Peyer's patch (tissue), 4 donors: ENCODE measurements at regions not wholly inside any gene's neighbourhood (a gene's known extent, or its start where the extent isn't known, plus 50 kb on each side); places are given as distances from the start of the nearest gene placed in this dataset.
"Not testable (repeated sequence)": the region's sequence is repeated elsewhere in the genome, so short reads cannot be mapped to it uniquely, and the experiment has no call there.

Source experiments
- DNase-seq, 3 donors: peaks; one replicate each; pipeline ENCODE4 v3.0.0-alpha.2; 2017 to 2019
- H3K27ac ChIP-seq, 4 donors: fragments of 200-600 bp; sonication (generic); one replicate each; pipeline ENCODE4 v1.5.1; 2016 to 2019
- H3K27me3 ChIP-seq, 2 donors: fragments of 200-600 bp; sonication (generic); one replicate each; pipeline ENCODE4 v1.5.1; 2019
- H3K36me3 ChIP-seq, 3 donors: fragments of 200-600 bp; sonication (generic); one replicate each; pipeline ENCODE4 v1.5.1; 2016 to 2019
- H3K4me1 ChIP-seq, 4 donors: fragments of 200-600 bp; sonication (generic); one replicate each; pipeline ENCODE4 v1.5.1; 2016 to 2019
- H3K4me3 ChIP-seq, 4 donors: fragments of 200-600 bp; sonication (generic); 1 replicate in 3 of 4; 2 replicates in 1 of 4; pipeline ENCODE4 v1.5.1; 2016 to 2019; ENCODE audit warnings: mild to moderate bottlenecking in 1 of 4
- H3K9me3 ChIP-seq, 4 donors: fragments of 200-600 bp; sonication (generic); one replicate each; pipeline ENCODE4 v1.5.1; 2016 to 2019; ENCODE audit warnings: mild to moderate bottlenecking in 1 of 4
- POLR2A ChIP-seq, 2 donors: fragments of 450-650 bp; IDR thresholded peaks; one replicate each; pipeline ENCODE4 v1.5.1; 2017; ENCODE audit warnings: antibody characterized with exemption in 2 of 2, mild to moderate bottlenecking in 2 of 2, moderate library complexity in 2 of 2
- TF ChIP-seq, protein P1 (sequence below), 6 experiments: fragments of 450-650 bp in 4 of 6; fragments of 200-600 bp in 2 of 6; sonication (generic) in 1 of 6; IDR thresholded peaks; one replicate each; pipeline ENCODE4 v1.5.1; 2017 to 2019; ENCODE audit warnings: antibody characterized with exemption in 6 of 6, mild to moderate bottlenecking in 3 of 6, moderate library complexity in 1 of 6

DNA sequence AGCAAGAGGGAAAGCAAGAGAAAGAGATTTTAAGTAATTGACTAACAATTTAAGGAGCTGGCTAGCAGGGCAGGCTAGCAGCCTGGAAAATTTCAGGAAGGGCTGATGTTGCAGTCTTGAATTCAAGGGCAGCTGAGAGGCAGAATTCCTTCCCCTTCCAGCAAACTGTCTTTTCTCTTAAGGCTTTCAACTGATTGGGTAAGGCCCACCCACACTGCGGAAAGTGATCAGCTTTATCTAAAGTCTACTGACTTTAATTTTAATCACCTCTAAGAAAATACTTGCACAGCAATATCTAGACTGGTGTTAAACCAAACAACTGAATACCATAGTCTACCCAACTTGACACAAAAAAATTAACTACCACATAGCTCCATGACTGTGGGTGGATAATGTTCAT, 303.9 kb downstream of the FZD1 start:
- DNase-seq: no peak
- Histone ChIP-seq H3K4me3 (no peak overlapping the region), H3K4me1 (no peaks in the 10 kb centered on the region), H3K36me3 (no peaks in the 10 kb centered on the region), H3K27me3 (no peaks in the 10 kb centered on the region), H3K27ac (no peak overlapping the region), H3K9me3 (no peaks in the 10 kb centered on the region)
- TF ChIP-seq, protein P1, sequence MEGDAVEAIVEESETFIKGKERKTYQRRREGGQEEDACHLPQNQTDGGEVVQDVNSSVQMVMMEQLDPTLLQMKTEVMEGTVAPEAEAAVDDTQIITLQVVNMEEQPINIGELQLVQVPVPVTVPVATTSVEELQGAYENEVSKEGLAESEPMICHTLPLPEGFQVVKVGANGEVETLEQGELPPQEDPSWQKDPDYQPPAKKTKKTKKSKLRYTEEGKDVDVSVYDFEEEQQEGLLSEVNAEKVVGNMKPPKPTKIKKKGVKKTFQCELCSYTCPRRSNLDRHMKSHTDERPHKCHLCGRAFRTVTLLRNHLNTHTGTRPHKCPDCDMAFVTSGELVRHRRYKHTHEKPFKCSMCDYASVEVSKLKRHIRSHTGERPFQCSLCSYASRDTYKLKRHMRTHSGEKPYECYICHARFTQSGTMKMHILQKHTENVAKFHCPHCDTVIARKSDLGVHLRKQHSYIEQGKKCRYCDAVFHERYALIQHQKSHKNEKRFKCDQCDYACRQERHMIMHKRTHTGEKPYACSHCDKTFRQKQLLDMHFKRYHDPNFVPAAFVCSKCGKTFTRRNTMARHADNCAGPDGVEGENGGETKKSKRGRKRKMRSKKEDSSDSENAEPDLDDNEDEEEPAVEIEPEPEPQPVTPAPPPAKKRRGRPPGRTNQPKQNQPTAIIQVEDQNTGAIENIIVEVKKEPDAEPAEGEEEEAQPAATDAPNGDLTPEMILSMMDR (IDR thresholded peaks at IDR 0.05): no peak
- TF ChIP-seq POLR2A (IDR thresholded peaks at IDR 0.05): no peak

DNA sequence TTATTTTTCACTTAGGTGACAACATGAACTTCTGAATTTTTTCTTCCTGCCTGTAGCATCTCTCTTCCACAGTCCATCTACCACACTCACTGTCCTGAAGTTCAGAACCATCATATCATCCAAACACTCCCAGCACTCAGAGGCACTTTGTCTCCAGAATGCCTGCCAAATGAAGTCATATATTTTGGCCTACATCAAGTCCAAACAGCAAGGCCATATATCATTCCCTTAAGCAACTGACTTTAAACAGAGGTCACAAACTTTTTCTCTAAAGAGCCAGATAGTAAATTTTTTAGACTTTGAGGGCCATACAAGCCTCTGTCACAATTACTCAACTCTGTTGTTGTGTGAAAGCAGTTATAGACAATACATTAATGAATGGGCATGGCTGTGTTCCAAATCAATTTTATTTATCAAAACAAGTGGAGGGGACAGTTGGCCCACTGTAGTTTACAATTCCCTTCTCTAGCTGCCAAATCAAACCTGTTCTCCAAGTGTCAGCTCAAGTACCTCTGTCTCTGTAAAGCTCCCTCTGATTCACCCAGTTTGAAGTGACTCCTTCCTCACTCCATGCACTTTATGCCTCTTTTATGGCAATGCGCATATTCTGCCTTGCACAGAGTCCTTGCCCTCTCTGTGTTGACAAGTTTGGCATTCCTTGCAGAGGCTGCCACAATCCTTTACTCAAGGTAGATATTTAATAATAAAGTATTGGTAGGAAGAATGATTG, 305.7 kb downstream of the FZD1 start:
- Histone ChIP-seq H3K27me3 (no peaks in the 10 kb centered on the region), H3K4me3 (no peak overlapping the region), H3K4me1 (no peaks in the 10 kb centered on the region), H3K27ac (no peak overlapping the region), H3K9me3 (no peaks in the 10 kb centered on the region), H3K36me3 (no peaks in the 10 kb centered on the region)
- no peak for TF ChIP-seq POLR2A (IDR thresholded peaks at IDR 0.05)
- DNase-seq: no peak

DNA sequence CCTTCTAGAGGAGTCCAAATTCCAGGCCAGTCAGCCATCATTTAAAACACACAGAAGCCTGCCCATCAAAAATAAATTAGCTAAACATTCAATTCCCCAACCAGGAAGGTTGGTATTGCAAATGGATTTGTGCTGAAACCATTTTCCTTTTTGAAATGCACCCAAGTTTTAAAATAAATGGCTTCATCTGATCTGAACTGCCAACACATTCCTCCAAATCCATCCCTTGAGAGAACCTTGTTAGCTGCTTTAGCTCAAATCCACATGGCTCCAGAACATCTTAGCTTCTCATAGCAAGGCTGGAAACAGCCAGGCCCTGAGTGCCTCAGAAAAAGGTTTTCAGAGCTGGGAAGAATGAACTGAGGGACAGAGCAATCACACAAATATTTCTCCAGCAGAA, 306.3 kb downstream of the FZD1 start:
- no peaks in the 10 kb centered on the region for H3K36me3 ChIP-seq
- H3K27ac ChIP-seq: no peak overlapping the region
- no peaks in the 10 kb centered on the region for H3K4me1 ChIP-seq
- H3K27me3 ChIP-seq: no peaks in the 10 kb centered on the region
- H3K4me3 ChIP-seq: no peak overlapping the region
- H3K9me3 ChIP-seq: no peaks in the 10 kb centered on the region
- TF ChIP-seq, protein P1 (IDR thresholded peaks at IDR 0.05): no peak
- TF ChIP-seq POLR2A (IDR thresholded peaks at IDR 0.05): no peak
- DNase-seq: no peak

DNA sequence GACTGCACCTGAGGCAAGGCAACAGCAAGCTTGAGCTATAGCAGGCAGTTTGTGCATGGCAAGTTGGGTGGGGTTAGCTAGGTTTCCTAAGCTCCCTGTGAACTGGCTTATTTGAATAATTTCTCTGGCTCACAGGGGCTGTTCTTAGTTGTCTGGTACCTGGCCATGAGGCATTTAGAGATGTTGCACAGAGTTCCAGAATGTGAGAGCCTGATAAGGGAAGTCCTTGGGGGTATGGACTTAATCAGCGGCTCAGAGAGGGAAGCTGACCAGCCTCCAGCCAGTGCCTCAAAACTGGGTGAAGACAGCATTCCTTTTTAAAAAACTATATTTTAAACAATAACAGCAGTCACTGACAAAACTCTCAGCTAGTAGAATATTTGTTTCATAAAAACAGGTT, 307.4 kb downstream of the FZD1 start:
- Histone ChIP-seq H3K36me3 (no peaks in the 10 kb centered on the region), H3K4me1 (no peaks in the 10 kb centered on the region), H3K4me3 (no peak overlapping the region), H3K27ac (no peak overlapping the region), H3K27me3 (no peaks in the 10 kb centered on the region), H3K9me3 (no peaks in the 10 kb centered on the region)
- no peak for TF ChIP-seq POLR2A (IDR thresholded peaks at IDR 0.05)
- DNase-seq: no peak

DNA sequence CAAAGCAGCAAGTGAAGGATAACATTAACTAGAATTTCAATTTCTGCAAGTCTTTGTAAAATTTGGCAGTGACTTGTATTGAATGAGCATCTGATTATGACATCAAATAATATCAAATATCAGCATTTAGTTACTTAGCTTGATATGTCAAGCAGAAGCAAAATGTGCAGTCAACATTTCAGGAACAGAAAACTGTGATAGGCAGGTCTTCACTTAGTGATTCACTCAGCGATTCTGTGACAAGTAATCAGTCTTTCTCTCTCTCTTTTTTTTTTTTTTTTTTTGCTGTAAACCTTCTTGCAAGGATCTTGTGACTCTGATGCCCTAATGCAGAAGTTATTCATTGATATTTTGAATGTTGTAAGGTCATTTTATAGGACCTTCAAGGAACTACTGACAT, 307.1 kb downstream of the MTERF1 start:
- Histone ChIP-seq H3K27me3 (no peaks in the 10 kb centered on the region), H3K4me3 (no peak overlapping the region), H3K27ac (no peak overlapping the region), H3K9me3 (no peaks in the 10 kb centered on the region), H3K36me3 (no peaks in the 10 kb centered on the region), H3K4me1 (no peaks in the 10 kb centered on the region)
- no peak for DNase-seq
- TF ChIP-seq POLR2A (IDR thresholded peaks at IDR 0.05): no peak
- TF ChIP-seq, protein P1 (IDR thresholded peaks at IDR 0.05): no peak

DNA sequence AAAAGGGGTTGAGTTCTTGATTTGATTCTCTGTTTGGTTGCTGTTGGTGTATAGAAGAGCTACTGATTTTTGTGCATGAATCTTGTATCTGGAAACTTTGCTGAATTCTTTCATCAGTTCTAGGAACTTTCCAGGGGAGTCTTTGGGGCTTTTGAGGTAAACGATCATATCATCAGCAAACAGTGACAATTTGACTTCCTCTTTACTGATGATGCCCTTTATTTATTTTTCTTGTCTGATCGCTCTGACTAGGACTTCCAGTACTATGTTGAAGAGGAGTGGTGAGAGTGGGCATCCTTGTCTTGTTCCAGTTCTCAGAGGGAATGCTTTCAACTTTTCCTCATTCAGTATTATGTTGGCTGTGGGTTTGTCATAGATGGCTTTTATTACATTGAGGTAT, 304.0 kb downstream of the MTERF1 start:
- not testable (repeated sequence) for DNase-seq, H3K9me3 ChIP-seq, H3K27me3 ChIP-seq, H3K36me3 ChIP-seq, H3K4me3 ChIP-seq, H3K4me1 ChIP-seq, H3K27ac ChIP-seq

DNA sequence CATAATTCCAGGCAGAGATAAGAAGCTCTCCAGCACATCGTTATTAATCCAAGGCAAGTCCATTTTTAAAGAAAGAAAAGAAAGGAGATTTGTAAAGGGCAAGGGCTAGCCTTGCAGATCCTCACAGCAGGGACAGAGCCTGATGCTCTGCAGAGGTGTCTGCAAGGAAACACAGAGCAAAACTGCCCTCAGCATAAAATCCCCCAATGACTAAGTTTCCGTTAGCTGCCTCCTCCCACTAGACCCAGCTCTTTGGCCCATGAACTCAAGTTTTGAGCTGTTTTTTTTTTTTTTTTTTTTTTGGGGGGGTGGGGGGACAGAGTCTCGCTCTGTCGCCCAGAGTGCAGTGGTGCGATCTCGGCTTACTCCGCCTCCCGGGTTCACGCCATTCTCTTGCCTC, 300.7 kb downstream of the MTERF1 start:
- no peaks in the 10 kb centered on the region for H3K4me1 ChIP-seq
- TF ChIP-seq, protein P1 (IDR thresholded peaks at IDR 0.05): no peak
- TF ChIP-seq POLR2A (IDR thresholded peaks at IDR 0.05): no peak
- H3K4me3 ChIP-seq: no peak overlapping the region
- DNase-seq: no peak
- H3K27ac ChIP-seq: no peak overlapping the region
- no peaks in the 10 kb centered on the region for H3K36me3 ChIP-seq
- H3K9me3 ChIP-seq: no peaks in the 10 kb centered on the region
- no peaks in the 10 kb centered on the region for H3K27me3 ChIP-seq
